ENCODE measurements at regions not wholly inside any gene's neighbourhood (a gene's known extent, or its start where the extent isn't known, plus 50 kb on each side); places are given as distances from the start of the nearest gene placed in this dataset.
A peak's percentile ranks its signal among the peaks of the same experiment; 100 is the strongest.

DNA sequence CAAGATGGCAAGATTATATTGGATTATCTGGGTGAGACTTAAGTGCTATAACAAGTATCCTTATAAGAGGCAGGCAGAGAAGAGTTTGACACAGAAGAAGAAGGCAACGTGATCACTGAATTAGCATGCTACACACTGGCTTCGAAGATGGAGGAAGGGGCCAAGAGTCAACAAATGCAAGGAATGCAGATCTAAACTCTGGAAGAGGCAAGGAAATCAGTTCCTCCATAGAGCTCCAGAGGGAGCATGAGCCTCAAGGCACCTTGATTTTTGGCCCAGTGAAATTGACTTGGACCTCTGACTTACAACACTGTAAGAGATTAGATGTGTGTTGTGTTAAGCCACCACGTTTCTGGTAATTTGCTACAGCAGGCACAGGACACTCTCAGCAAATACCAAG, 536.4 kb upstream of the SEL1L start:
- CTCF ChIA-PET = no interaction called here

DNA sequence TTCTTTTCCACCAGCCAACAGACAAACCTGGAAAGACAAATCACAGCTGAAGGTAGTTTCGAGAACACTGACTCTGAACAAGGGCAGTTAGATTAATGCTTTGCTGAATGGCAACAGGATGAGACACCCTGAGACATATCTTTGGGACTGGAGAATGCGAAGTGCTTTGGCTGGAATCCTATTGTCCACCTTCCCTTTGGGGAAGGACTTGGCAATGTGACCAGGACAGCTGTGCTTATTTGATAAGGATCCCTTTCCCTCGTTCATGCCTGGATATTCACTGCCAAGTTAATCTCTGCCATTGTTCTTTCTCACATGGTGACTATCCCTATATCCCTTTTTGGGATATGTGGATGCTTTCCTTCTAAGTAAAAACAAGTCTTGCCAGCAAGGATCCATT, 537.1 kb upstream of the SEL1L start:
- no peaks in the 10 kb centered on the region for H3K27me3 Mint-ChIP-seq

More for the DNA sequence above, 536.4 kb upstream of the SEL1L start:
- Histone ChIP-seq H3K27ac (ENCODE audit: low read length) (no peak overlapping the region), H3K36me3 (ENCODE audit: control insufficient read depth in 2 of 2, extremely low read depth in 1 of 2, insufficient read depth in 1 of 2, low read length in 1 of 2) (no peaks in the 10 kb centered on the region), H3K4me1 (ENCODE audit: control insufficient read depth in 1 of 2, extremely low read depth in 1 of 2, insufficient read depth in 2 of 2, low read length in 2 of 2) (no peaks in the 10 kb centered on the region), H3K27me3 (replicated peaks in 1 of 2; ENCODE audit: control insufficient read depth in 2 of 2, extremely low read depth in 1 of 2, insufficient read depth in 2 of 2, low read length in 1 of 2) (no peaks in the 10 kb centered on the region), H3K4me3 (ENCODE audit: control insufficient read depth in 1 of 2, extremely low read depth in 1 of 2, low read length in 1 of 2) (no peak overlapping the region), H3K9me3 (no peaks in the 10 kb centered on the region)
- WGBS (ENCODE audit: insufficient coverage) = 50% methylated on average over 2 of the region's 3 CpGs
- Mint-ChIP-seq H3K4me3 (no peak overlapping the region), H3K27me3 (no peaks in the 10 kb centered on the region), H3K27ac (no peak overlapping the region), H3K36me3 (no peaks in the 10 kb centered on the region), H3K4me1 (no peaks in the 10 kb centered on the region), H3K9me3 (peaks cover 8 to 23% (median 11%) of the 10 kb centered on the region in 3 donors)
- POLR2A ChIA-PET = no interaction called here
- DNase-seq = no peak
- no peak for ATAC-seq (replicated peaks in 1 of 4)

DNA sequence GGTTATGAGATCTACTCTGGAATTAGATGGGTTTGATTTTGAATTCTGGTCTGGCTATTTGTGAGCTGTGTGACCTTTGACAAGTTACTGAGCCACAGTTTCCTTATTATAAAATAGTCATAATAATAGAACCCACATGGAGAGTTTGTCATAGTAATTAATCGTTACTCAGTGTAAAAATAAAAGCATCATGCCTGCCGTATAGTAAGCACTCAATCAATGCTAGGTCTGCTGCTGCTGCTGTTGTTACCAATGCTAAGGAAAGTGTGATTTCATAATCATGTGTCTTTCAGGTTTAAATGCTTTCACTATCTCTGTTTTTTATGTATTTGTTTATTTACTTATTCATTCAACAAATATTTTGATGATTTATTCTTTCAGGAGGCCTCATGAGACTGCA, 539.9 kb upstream of the SEL1L start:
- H3K4me3 Mint-ChIP-seq = no peak overlapping the region
- H3K27me3 ChIP-seq (replicated peaks in 1 of 2; ENCODE audit: control insufficient read depth in 2 of 2, extremely low read depth in 1 of 2, insufficient read depth in 2 of 2, low read length in 1 of 2) = no peaks in the 10 kb centered on the region
- no peaks in the 10 kb centered on the region for H3K4me1 ChIP-seq (ENCODE audit: control insufficient read depth in 1 of 2, extremely low read depth in 1 of 2, insufficient read depth in 2 of 2, low read length in 2 of 2)
- no peaks in the 10 kb centered on the region for H3K36me3 Mint-ChIP-seq
- peaks cover 2% of the 10 kb centered on the region for H3K9me3 ChIP-seq
- no peak overlapping the region for H3K27ac ChIP-seq (ENCODE audit: low read length)
- no peak for ATAC-seq (replicated peaks in 1 of 4)
- DNase-seq = no peak
- no peaks in the 10 kb centered on the region for H3K36me3 ChIP-seq (ENCODE audit: control insufficient read depth in 2 of 2, extremely low read depth in 1 of 2, insufficient read depth in 1 of 2, low read length in 1 of 2)
- H3K9me3 Mint-ChIP-seq = peaks cover 11 to 19% (median 17%) of the 10 kb centered on the region in 3 donors
- no peaks in the 10 kb centered on the region for H3K4me1 Mint-ChIP-seq
- ChIA-PET CTCF (no interaction called here), POLR2A (no interaction called here)
- no CpG with 5 or more reads among the region's 2 CpGs for WGBS (ENCODE audit: insufficient coverage)
- H3K4me3 ChIP-seq (ENCODE audit: control insufficient read depth in 1 of 2, extremely low read depth in 1 of 2, low read length in 1 of 2) = no peak overlapping the region
- no peak overlapping the region for H3K27ac Mint-ChIP-seq
- no peaks in the 10 kb centered on the region for H3K27me3 Mint-ChIP-seq

More for the DNA sequence above, 537.1 kb upstream of the SEL1L start:
- Histone ChIP-seq H3K27me3 (replicated peaks in 1 of 2; ENCODE audit: control insufficient read depth in 2 of 2, extremely low read depth in 1 of 2, insufficient read depth in 2 of 2, low read length in 1 of 2) (no peaks in the 10 kb centered on the region), H3K4me3 (ENCODE audit: control insufficient read depth in 1 of 2, extremely low read depth in 1 of 2, low read length in 1 of 2) (no peak overlapping the region), H3K27ac (ENCODE audit: low read length) (no peak overlapping the region), H3K4me1 (ENCODE audit: control insufficient read depth in 1 of 2, extremely low read depth in 1 of 2, insufficient read depth in 2 of 2, low read length in 2 of 2) (no peaks in the 10 kb centered on the region), H3K36me3 (ENCODE audit: control insufficient read depth in 2 of 2, extremely low read depth in 1 of 2, insufficient read depth in 1 of 2, low read length in 1 of 2) (no peaks in the 10 kb centered on the region), H3K9me3 (no peaks in the 10 kb centered on the region)
- Mint-ChIP-seq H3K9me3 (peaks cover 8 to 21% (median 8%) of the 10 kb centered on the region in 3 donors), H3K27ac (no peak overlapping the region), H3K36me3 (no peaks in the 10 kb centered on the region), H3K4me3 (no peak overlapping the region), H3K4me1 (no peaks in the 10 kb centered on the region)
- ChIA-PET CTCF (no interaction called here), POLR2A (no interaction called here)
- 30% methylated on average over 1 of the region's 3 CpGs for WGBS (ENCODE audit: insufficient coverage)
- DNase-seq (no peak), ATAC-seq (replicated peaks in 1 of 4) (no peak)

DNA sequence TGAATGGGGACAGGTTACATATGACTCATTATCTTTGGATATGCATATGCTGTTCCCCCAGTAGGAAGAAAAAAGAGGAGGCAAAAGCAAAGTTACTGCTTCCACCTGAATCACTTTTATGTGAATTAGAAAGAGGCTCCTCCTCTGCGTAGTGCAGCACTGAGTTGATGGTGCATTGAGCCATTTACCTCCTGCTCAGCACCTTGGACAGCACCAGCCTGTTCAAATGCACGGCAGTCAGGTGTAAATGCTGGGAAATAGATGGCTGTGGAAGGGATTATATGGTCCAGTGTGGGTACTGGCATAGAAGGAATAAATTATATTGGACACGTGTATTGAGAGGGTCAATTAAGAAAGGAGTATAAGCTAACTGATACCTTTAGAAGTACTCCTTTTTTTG, 541.9 kb upstream of the SEL1L start:
- WGBS (ENCODE audit: insufficient coverage) = 0% methylated on average over 1 of the region's 3 CpGs
- POLR2A ChIA-PET = no interaction called here
- no peak overlapping the region for H3K4me3 Mint-ChIP-seq

DNA sequence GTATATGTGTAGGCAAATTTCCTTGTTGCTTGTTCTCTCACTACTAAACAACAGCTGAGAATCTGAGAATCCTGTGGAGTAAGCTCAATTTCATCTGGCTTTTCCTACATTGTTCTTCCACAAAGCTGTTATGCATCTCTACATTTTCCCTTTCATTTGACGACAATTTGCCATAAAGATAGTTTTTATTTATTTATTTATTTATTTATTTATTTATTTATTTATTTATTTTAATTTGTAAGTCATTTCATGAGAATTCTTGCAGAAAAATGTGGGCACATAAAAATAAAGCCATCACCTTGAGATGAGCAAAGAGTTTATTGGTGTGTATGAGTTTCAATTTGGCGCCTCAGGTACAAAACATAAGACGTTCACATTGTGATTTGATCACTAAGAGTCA, 545.9 kb upstream of the SEL1L start:
- WGBS (ENCODE audit: insufficient coverage) = no CpG with 5 or more reads among the region's 3 CpGs
- ChIA-PET CTCF (no interaction called here), POLR2A (no interaction called here)
- Histone ChIP-seq H3K9me3 (peaks cover 2% of the 10 kb centered on the region), H3K4me3 (ENCODE audit: control insufficient read depth in 1 of 2, extremely low read depth in 1 of 2, low read length in 1 of 2) (no peak overlapping the region), H3K27me3 (replicated peaks in 1 of 2; ENCODE audit: control insufficient read depth in 2 of 2, extremely low read depth in 1 of 2, insufficient read depth in 2 of 2, low read length in 1 of 2) (no peaks in the 10 kb centered on the region), H3K4me1 (ENCODE audit: control insufficient read depth in 1 of 2, extremely low read depth in 1 of 2, insufficient read depth in 2 of 2, low read length in 2 of 2) (no peaks in the 10 kb centered on the region), H3K36me3 (ENCODE audit: control insufficient read depth in 2 of 2, extremely low read depth in 1 of 2, insufficient read depth in 1 of 2, low read length in 1 of 2) (no peaks in the 10 kb centered on the region), H3K27ac (ENCODE audit: low read length) (no peak overlapping the region)
- H3K36me3 Mint-ChIP-seq = no peaks in the 10 kb centered on the region
- no peak overlapping the region for H3K27ac Mint-ChIP-seq
- ATAC-seq (replicated peaks in 1 of 4) (no peak), DNase-seq (no peak)
- H3K9me3 Mint-ChIP-seq = peaks cover 15 to 32% (median 21%) of the 10 kb centered on the region in 3 donors
- H3K4me1 Mint-ChIP-seq = no peaks in the 10 kb centered on the region
- no peak overlapping the region for H3K4me3 Mint-ChIP-seq
- no peaks in the 10 kb centered on the region for H3K27me3 Mint-ChIP-seq

More for the DNA sequence above, 541.9 kb upstream of the SEL1L start:
- Histone ChIP-seq H3K9me3 (peaks cover 2% of the 10 kb centered on the region), H3K27ac (ENCODE audit: low read length) (no peak overlapping the region), H3K4me3 (ENCODE audit: control insufficient read depth in 1 of 2, extremely low read depth in 1 of 2, low read length in 1 of 2) (no peak overlapping the region), H3K36me3 (ENCODE audit: control insufficient read depth in 2 of 2, extremely low read depth in 1 of 2, insufficient read depth in 1 of 2, low read length in 1 of 2) (no peaks in the 10 kb centered on the region), H3K27me3 (replicated peaks in 1 of 2; ENCODE audit: control insufficient read depth in 2 of 2, extremely low read depth in 1 of 2, insufficient read depth in 2 of 2, low read length in 1 of 2) (no peaks in the 10 kb centered on the region), H3K4me1 (ENCODE audit: control insufficient read depth in 1 of 2, extremely low read depth in 1 of 2, insufficient read depth in 2 of 2, low read length in 2 of 2) (no peaks in the 10 kb centered on the region)
- Mint-ChIP-seq H3K27me3 (no peaks in the 10 kb centered on the region), H3K27ac (no peak overlapping the region), H3K9me3 (peaks cover 16 to 19% (median 19%) of the 10 kb centered on the region in 3 donors), H3K4me1 (no peaks in the 10 kb centered on the region), H3K36me3 (no peaks in the 10 kb centered on the region)
- DNase-seq (peak in 1 of 35 experiments; percentile 1), ATAC-seq (replicated peaks in 1 of 4) (no peak)
- CTCF ChIA-PET = no interaction called here

DNA sequence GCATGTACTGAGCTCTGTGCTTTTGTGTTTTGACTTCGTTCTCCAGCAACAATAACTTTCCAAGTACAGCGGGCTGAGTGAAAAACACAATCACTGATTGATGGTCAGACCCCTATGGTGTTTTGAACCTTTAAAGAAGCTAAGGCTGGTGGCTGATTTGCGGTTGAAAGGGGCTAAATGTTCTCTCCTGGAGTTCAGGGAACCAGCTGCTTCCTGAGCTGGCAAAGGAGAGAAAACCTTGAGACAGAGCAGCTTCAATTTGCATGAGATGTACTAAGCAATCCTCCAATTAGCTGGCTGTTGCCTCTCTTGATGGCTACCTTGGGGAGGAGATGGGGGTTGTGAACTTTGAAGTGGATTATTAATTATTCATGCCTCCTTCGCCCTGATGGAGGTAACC, 546.7 kb upstream of the SEL1L start:
- Histone ChIP-seq H3K9me3 (peaks cover 2% of the 10 kb centered on the region), H3K27me3 (replicated peaks in 1 of 2; ENCODE audit: control insufficient read depth in 2 of 2, extremely low read depth in 1 of 2, insufficient read depth in 2 of 2, low read length in 1 of 2) (no peaks in the 10 kb centered on the region), H3K4me3 (ENCODE audit: control insufficient read depth in 1 of 2, extremely low read depth in 1 of 2, low read length in 1 of 2) (no peak overlapping the region), H3K36me3 (ENCODE audit: control insufficient read depth in 2 of 2, extremely low read depth in 1 of 2, insufficient read depth in 1 of 2, low read length in 1 of 2) (no peaks in the 10 kb centered on the region), H3K4me1 (ENCODE audit: control insufficient read depth in 1 of 2, extremely low read depth in 1 of 2, insufficient read depth in 2 of 2, low read length in 2 of 2) (no peaks in the 10 kb centered on the region), H3K27ac (ENCODE audit: low read length) (no peak overlapping the region)
- no peak for ATAC-seq (replicated peaks in 1 of 4)
- CTCF ChIA-PET = no interaction called here
- Mint-ChIP-seq H3K27ac (no peak overlapping the region), H3K36me3 (no peaks in the 10 kb centered on the region), H3K4me3 (no peak overlapping the region), H3K9me3 (peaks cover 17 to 31% (median 18%) of the 10 kb centered on the region in 3 donors), H3K27me3 (no peaks in the 10 kb centered on the region), H3K4me1 (no peaks in the 10 kb centered on the region)
- POLR2A ChIA-PET = no interaction called here
- no peak for DNase-seq
- 0% methylated on average over 1 of the region's 4 CpGs for WGBS (ENCODE audit: insufficient coverage)

DNA sequence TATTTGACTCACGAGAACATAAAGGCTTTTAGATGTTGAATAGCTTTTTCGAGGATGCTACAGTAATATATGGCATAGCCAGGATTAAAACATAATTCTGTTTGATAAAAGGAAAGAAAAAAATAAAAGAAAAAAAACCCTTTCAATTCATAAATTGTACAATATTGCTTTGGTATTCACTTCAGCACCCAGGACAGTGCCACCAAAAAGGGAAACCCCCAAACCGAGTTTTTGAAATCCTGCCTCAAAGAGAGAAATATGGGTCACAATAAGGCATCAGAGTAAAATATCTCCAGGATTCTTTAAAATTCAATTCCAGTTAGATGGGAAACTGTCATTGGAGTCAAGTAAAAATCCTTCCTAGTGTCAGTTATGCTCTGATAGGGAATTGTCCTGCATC, 551.2 kb upstream of the SEL1L start:
- H3K27ac Mint-ChIP-seq = no peak overlapping the region
- no peaks in the 10 kb centered on the region for H3K27me3 Mint-ChIP-seq
- no CpG with 5 or more reads among the region's 3 CpGs for WGBS (ENCODE audit: insufficient coverage)
- H3K4me3 Mint-ChIP-seq = no peak overlapping the region
- CTCF ChIA-PET = no interaction called here
- H3K4me1 ChIP-seq (ENCODE audit: control insufficient read depth in 1 of 2, extremely low read depth in 1 of 2, insufficient read depth in 2 of 2, low read length in 2 of 2) = no peaks in the 10 kb centered on the region
- ATAC-seq (replicated peaks in 1 of 4) (no peak), DNase-seq (no peak)
- no peaks in the 10 kb centered on the region for H3K27me3 ChIP-seq (replicated peaks in 1 of 2; ENCODE audit: control insufficient read depth in 2 of 2, extremely low read depth in 1 of 2, insufficient read depth in 2 of 2, low read length in 1 of 2)
- POLR2A ChIA-PET = no interaction called here
- H3K4me1 Mint-ChIP-seq = no peaks in the 10 kb centered on the region
- H3K9me3 Mint-ChIP-seq = peaks cover 5 to 19% (median 10%) of the 10 kb centered on the region in 3 donors
- H3K36me3 Mint-ChIP-seq = no peaks in the 10 kb centered on the region
- H3K27ac ChIP-seq (ENCODE audit: low read length) = no peak overlapping the region
- no peaks in the 10 kb centered on the region for H3K36me3 ChIP-seq (ENCODE audit: control insufficient read depth in 2 of 2, extremely low read depth in 1 of 2, insufficient read depth in 1 of 2, low read length in 1 of 2)
- no peak overlapping the region for H3K4me3 ChIP-seq (ENCODE audit: control insufficient read depth in 1 of 2, extremely low read depth in 1 of 2, low read length in 1 of 2)
- no peaks in the 10 kb centered on the region for H3K9me3 ChIP-seq
